ENCODE measurements at regions not wholly inside any gene's neighbourhood (a gene's known extent, or its start where the extent isn't known, plus 50 kb on each side); places are given as distances from the start of the nearest gene placed in this dataset.
A peak's percentile ranks its signal among the peaks of the same experiment; 100 is the strongest.

GRCh38 chr13:33694546-33694945 is 123.4 kb upstream of the RFC3 start:
- ATAC-seq = no peak
- Mint-ChIP-seq H3K27me3 (no peaks in the 10 kb centered on the region), H3K27ac (no peak overlapping the region), H3K9me3 (no peaks in the 10 kb centered on the region), H3K4me1 (no peaks in the 10 kb centered on the region), H3K4me3 (no peak overlapping the region), H3K36me3 (no peaks in the 10 kb centered on the region)

- Mint-ChIP-seq H3K36me3 (no peaks in the 10 kb centered on the region), H3K9me3 (no peaks in the 10 kb centered on the region), H3K4me3 (no peak overlapping the region), H3K27ac (no peak overlapping the region), H3K27me3 (no peaks in the 10 kb centered on the region), H3K4me1 (no peaks in the 10 kb centered on the region)
- no peak for ATAC-seq
Measured at GRCh38 chr13:33696530-33696929, 121.4 kb upstream of the RFC3 start.

- Mint-ChIP-seq H3K27ac (no peak overlapping the region), H3K4me1 (no peaks in the 10 kb centered on the region), H3K4me3 (no peak overlapping the region), H3K36me3 (no peaks in the 10 kb centered on the region), H3K27me3 (peaks cover 9% of the 10 kb centered on the region), H3K9me3 (no peaks in the 10 kb centered on the region)
- ATAC-seq = no peak
Measured at GRCh38 chr13:33697926-33698325, 120.0 kb upstream of the RFC3 start.

GRCh38 chr13:33707449-33707848 is 110.5 kb upstream of the RFC3 start:
- ATAC-seq = no peak
- no peaks in the 10 kb centered on the region for H3K4me1 Mint-ChIP-seq
- peaks cover 19% of the 10 kb centered on the region for H3K9me3 Mint-ChIP-seq
- peaks cover 11% of the 10 kb centered on the region for H3K36me3 Mint-ChIP-seq
- H3K27ac Mint-ChIP-seq = no peak overlapping the region
- H3K27me3 Mint-ChIP-seq = peaks cover 62% of the 10 kb centered on the region
- no peak overlapping the region for H3K4me3 Mint-ChIP-seq

GRCh38 chr13:33710924-33711323 is 107.0 kb upstream of the RFC3 start:
- peaks cover 58% of the 10 kb centered on the region for H3K27me3 Mint-ChIP-seq
- H3K27ac Mint-ChIP-seq = no peak overlapping the region
- no peak for ATAC-seq

GRCh38 chr13:33711436-33711835 is 106.5 kb upstream of the RFC3 start:
- no peak overlapping the region for H3K27ac Mint-ChIP-seq
- H3K4me3 Mint-ChIP-seq = no peak overlapping the region
- H3K36me3 Mint-ChIP-seq = peaks cover 13% of the 10 kb centered on the region
- no peak for ATAC-seq
- peaks cover 52% of the 10 kb centered on the region for H3K27me3 Mint-ChIP-seq
- no peaks in the 10 kb centered on the region for H3K4me1 Mint-ChIP-seq
- peaks cover 9% of the 10 kb centered on the region for H3K9me3 Mint-ChIP-seq

More at GRCh38 chr13:33710924-33711323, 107.0 kb upstream of the RFC3 start:
- H3K4me3 Mint-ChIP-seq = no peak overlapping the region
- peaks cover 17% of the 10 kb centered on the region for H3K36me3 Mint-ChIP-seq
- peaks cover 12% of the 10 kb centered on the region for H3K9me3 Mint-ChIP-seq
- H3K4me1 Mint-ChIP-seq = no peaks in the 10 kb centered on the region

- no peak for ATAC-seq
- no peak overlapping the region for H3K27ac Mint-ChIP-seq
- H3K4me1 Mint-ChIP-seq = no peaks in the 10 kb centered on the region
- no peak overlapping the region for H3K4me3 Mint-ChIP-seq
- peaks cover 3% of the 10 kb centered on the region for H3K9me3 Mint-ChIP-seq
- H3K36me3 Mint-ChIP-seq = peaks cover 6% of the 10 kb centered on the region
- peaks cover 23% of the 10 kb centered on the region for H3K27me3 Mint-ChIP-seq
Measured at GRCh38 chr13:33717775-33718174, 100.2 kb upstream of the RFC3 start.

GRCh38 chr13:33721724-33722123 is 96.2 kb upstream of the RFC3 start:
- H3K9me3 Mint-ChIP-seq = no peaks in the 10 kb centered on the region
- no peak for ATAC-seq
- peaks cover 12% of the 10 kb centered on the region for H3K27me3 Mint-ChIP-seq
- H3K4me1 Mint-ChIP-seq = peaks cover 6% of the 10 kb centered on the region
- H3K4me3 Mint-ChIP-seq = no peak overlapping the region
- H3K27ac Mint-ChIP-seq = no peak overlapping the region
- no peaks in the 10 kb centered on the region for H3K36me3 Mint-ChIP-seq

GRCh38 chr13:33722216-33722915 is 95.6 kb upstream of the RFC3 start:
- no peak for ATAC-seq
- Mint-ChIP-seq H3K36me3 (no peaks in the 10 kb centered on the region), H3K27ac (no peak overlapping the region), H3K4me3 (no peak overlapping the region), H3K4me1 (peaks cover 6% of the 10 kb centered on the region), H3K9me3 (no peaks in the 10 kb centered on the region), H3K27me3 (peaks cover 18% of the 10 kb centered on the region)

- ATAC-seq = no peak
- Mint-ChIP-seq H3K4me3 (no peak overlapping the region), H3K27me3 (peaks cover 18% of the 10 kb centered on the region), H3K27ac (no peak overlapping the region), H3K4me1 (peaks cover 15% of the 10 kb centered on the region), H3K36me3 (no peaks in the 10 kb centered on the region), H3K9me3 (no peaks in the 10 kb centered on the region)
Measured at GRCh38 chr13:33723365-33723764, 94.6 kb upstream of the RFC3 start.

- peaks cover 21% of the 10 kb centered on the region for H3K4me1 Mint-ChIP-seq
- H3K27me3 Mint-ChIP-seq = peaks cover 18% of the 10 kb centered on the region
- H3K36me3 Mint-ChIP-seq = no peaks in the 10 kb centered on the region
- H3K9me3 Mint-ChIP-seq = no peaks in the 10 kb centered on the region
- H3K4me3 Mint-ChIP-seq = no peak overlapping the region
- peak; percentile 83 for ATAC-seq
- no peak overlapping the region for H3K27ac Mint-ChIP-seq
Measured at GRCh38 chr13:33723772-33724435, 94.0 kb upstream of the RFC3 start.

- Mint-ChIP-seq H3K9me3 (no peaks in the 10 kb centered on the region), H3K4me1 (peaks cover 34% of the 10 kb centered on the region), H3K36me3 (no peaks in the 10 kb centered on the region), H3K27ac (no peak overlapping the region), H3K4me3 (no peak overlapping the region), H3K27me3 (peaks cover 18% of the 10 kb centered on the region)
- no peak for ATAC-seq
Measured at GRCh38 chr13:33725340-33725739, 92.6 kb upstream of the RFC3 start.

GRCh38 chr13:33727297-33728083 is 90.5 kb upstream of the RFC3 start:
- Mint-ChIP-seq H3K27ac (no peak overlapping the region), H3K9me3 (no peaks in the 10 kb centered on the region), H3K4me3 (no peak overlapping the region), H3K27me3 (peaks cover 37% of the 10 kb centered on the region), H3K4me1 (peaks cover 43% of the 10 kb centered on the region), H3K36me3 (no peaks in the 10 kb centered on the region)
- no peak for ATAC-seq

GRCh38 chr13:33728271-33729037 is 89.5 kb upstream of the RFC3 start:
- ATAC-seq = peak; percentile 94
- Mint-ChIP-seq H3K27me3 (peaks cover 43% of the 10 kb centered on the region), H3K4me3 (no peak overlapping the region), H3K9me3 (no peaks in the 10 kb centered on the region), H3K4me1 (peaks cover 42% of the 10 kb centered on the region), H3K36me3 (no peaks in the 10 kb centered on the region), H3K27ac (no peak overlapping the region)

GRCh38 chr13:33730147-33730546 is 87.8 kb upstream of the RFC3 start:
- peaks cover 2% of the 10 kb centered on the region for H3K9me3 Mint-ChIP-seq
- no peak overlapping the region for H3K4me3 Mint-ChIP-seq
- peaks cover 43% of the 10 kb centered on the region for H3K27me3 Mint-ChIP-seq
- no peak overlapping the region for H3K27ac Mint-ChIP-seq
- H3K36me3 Mint-ChIP-seq = no peaks in the 10 kb centered on the region
- ATAC-seq = peak; percentile 66
- H3K4me1 Mint-ChIP-seq = peaks cover 37% of the 10 kb centered on the region

All from stimulated activated memory B cell treated with anti-CD40 and anti-IgM and Interleukin-4, amounts not matched to agents 10 μg/mL and 1 μg/mL and 100 μg/mL, for 72 hours (primary cell).